ENCODE measurements at regions not wholly inside any gene's neighbourhood (a gene's known extent, or its start where the extent isn't known, plus 50 kb on each side); places are given as distances from the start of the nearest gene placed in this dataset.
"Not testable (repeated sequence)": the region's sequence is repeated elsewhere in the genome, so short reads cannot be mapped to it uniquely, and the experiment has no call there.

DNA sequence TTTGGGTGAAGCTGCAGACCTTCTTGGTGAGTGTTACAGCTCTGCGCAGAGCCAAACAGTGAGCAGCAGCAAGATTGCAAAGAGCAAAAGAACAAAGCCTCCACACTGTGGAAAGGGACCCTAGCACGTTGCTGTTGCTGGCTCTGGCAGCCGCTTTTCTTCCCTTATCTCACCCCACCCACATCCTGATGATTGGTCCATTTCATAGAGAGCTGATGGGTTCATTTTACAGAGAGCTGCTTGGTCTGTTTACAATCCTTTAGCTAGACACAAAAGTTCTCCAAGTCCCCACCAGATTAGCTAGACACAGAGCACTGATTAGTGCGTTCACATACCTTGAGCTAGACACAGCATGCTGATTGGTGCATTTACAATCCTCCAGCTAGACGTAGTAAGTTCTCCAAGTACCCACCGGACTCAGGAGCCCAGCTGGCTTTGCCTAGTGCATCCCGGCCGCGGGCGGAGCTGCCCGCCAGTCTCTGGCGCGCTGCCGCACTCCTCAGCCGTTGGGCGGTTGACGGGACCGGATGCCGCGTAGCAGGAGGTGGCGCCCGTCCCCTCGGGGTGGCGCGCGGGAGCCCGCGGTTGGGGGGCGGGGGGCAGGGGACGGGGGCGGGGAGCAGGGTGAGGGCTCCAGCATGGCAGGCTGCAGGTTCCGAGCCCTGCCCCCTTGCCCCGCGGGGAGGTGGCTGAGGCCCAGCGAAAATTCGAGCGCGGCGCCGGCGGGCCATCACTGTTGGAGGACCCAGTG lies 201.4 kb upstream of the C1QTNF3 start:
- not testable (repeated sequence) for H4K20me1 ChIP-seq (ENCODE audit: insufficient read depth, low read length); H3K36me3 ChIP-seq (replicated peaks; ENCODE audit: low read depth, low read length); H3K9me3 ChIP-seq (ENCODE audit: insufficient read depth, low read length); H3K27me3 ChIP-seq (ENCODE audit: low read depth, low read length); H3K4me1 ChIP-seq (ENCODE audit: low read length); H3K79me2 ChIP-seq (ENCODE audit: low read length); H2AFZ ChIP-seq (ENCODE audit: low read depth, low read length)
- Histone ChIP-seq H3K4me2 (ENCODE audit: low read length) (0 out of 2 replicates have a peak overlapping the region, but pooled peaks have one; percentile 24), H3K27ac (ENCODE audit: low read length) (peak overlapping the region; percentile 50), H3K9ac (ENCODE audit: low read length) (peak overlapping the region; percentile 39), H3K4me3 (ENCODE audit: low read length) (peak overlapping the region; percentile 65)

- H3K4me1 ChIP-seq (ENCODE audit: low read length); H2AFZ ChIP-seq (ENCODE audit: low read depth, low read length); H4K20me1 ChIP-seq (ENCODE audit: insufficient read depth, low read length); H3K79me2 ChIP-seq (ENCODE audit: low read length); H3K9ac ChIP-seq (ENCODE audit: low read length); H3K36me3 ChIP-seq (replicated peaks; ENCODE audit: low read depth, low read length); H3K9me3 ChIP-seq (ENCODE audit: insufficient read depth, low read length); H3K27me3 ChIP-seq (ENCODE audit: low read depth, low read length); H3K27ac ChIP-seq (ENCODE audit: low read length); H3K4me2 ChIP-seq (ENCODE audit: low read length): not testable (repeated sequence)
- H3K4me3 ChIP-seq (ENCODE audit: low read length) = peak overlapping the region; percentile 42; the same call in 1 of the 2 replicates
These were observed 202.0 kb upstream of the C1QTNF3 start for GRCh38 chr5:34245032-34245394.

- not testable (repeated sequence) for H3K27me3 ChIP-seq (ENCODE audit: low read depth, low read length); H3K9me3 ChIP-seq (ENCODE audit: insufficient read depth, low read length); H3K79me2 ChIP-seq (ENCODE audit: low read length); H3K4me1 ChIP-seq (ENCODE audit: low read length); H2AFZ ChIP-seq (ENCODE audit: low read depth, low read length); H4K20me1 ChIP-seq (ENCODE audit: insufficient read depth, low read length); H3K36me3 ChIP-seq (replicated peaks; ENCODE audit: low read depth, low read length); H3K27ac ChIP-seq (ENCODE audit: low read length)
- H3K9ac ChIP-seq (ENCODE audit: low read length) = 0 out of 2 replicates have a peak overlapping the region, but pooled peaks have one; percentile 13
- H3K4me2 ChIP-seq (ENCODE audit: low read length) = peak overlapping the region; percentile 70
- peak overlapping the region; percentile 74 for H3K4me3 ChIP-seq (ENCODE audit: low read length)
These were observed 202.8 kb upstream of the C1QTNF3 start for GRCh38 chr5:34245813-34246212.

DNA sequence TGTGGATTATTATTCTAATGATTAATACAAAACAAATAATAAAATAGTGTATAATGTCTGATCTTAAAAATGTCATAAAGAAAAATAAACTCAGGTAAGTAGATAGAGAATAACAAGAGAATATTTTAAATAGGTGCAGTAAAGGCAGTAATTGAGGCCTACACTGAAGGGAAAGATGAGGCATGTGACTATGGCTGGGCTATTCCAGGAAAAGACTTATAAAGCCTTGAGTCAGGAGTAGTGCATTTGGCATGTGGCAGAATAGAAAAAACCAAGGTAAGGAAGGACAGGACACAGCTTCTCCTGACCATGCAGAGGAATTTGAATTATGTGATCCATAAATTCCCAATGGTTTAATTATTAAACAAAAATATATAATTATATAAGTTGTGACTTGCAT lies 215.6 kb upstream of the C1QTNF3 start:
- not testable (repeated sequence) for H2AFZ ChIP-seq (ENCODE audit: low read depth, low read length); H3K4me1 ChIP-seq (ENCODE audit: low read length); H3K4me2 ChIP-seq (ENCODE audit: low read length); H3K4me3 ChIP-seq (ENCODE audit: low read length); H3K27me3 ChIP-seq (ENCODE audit: low read depth, low read length); H4K20me1 ChIP-seq (ENCODE audit: insufficient read depth, low read length); H3K9ac ChIP-seq (ENCODE audit: low read length); H3K9me3 ChIP-seq (ENCODE audit: insufficient read depth, low read length); H3K79me2 ChIP-seq (ENCODE audit: low read length); H3K36me3 ChIP-seq (replicated peaks; ENCODE audit: low read depth, low read length); H3K27ac ChIP-seq (ENCODE audit: low read length)

DNA sequence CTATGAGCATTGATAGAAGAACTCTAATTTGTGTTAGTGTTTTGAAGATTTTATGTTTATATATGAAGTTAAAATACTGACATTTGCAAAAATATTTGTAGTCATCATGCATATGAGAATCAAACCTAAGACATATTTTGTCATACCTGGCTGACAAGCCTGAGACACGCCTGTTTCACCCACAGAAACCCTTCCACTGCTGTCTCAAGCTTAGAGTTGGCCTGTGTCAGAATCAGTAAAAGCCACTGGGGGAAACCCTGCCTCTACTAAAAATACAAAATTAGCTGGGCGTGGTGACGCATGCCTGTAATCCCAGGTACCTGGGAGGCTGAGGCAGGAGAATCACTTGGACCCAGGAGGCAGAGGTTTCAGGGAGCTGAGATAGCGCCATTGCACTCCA lies 218.0 kb upstream of the C1QTNF3 start:
- H3K36me3 ChIP-seq (replicated peaks; ENCODE audit: low read depth, low read length); H4K20me1 ChIP-seq (ENCODE audit: insufficient read depth, low read length); H3K4me1 ChIP-seq (ENCODE audit: low read length); H3K9me3 ChIP-seq (ENCODE audit: insufficient read depth, low read length); H2AFZ ChIP-seq (ENCODE audit: low read depth, low read length); H3K4me3 ChIP-seq (ENCODE audit: low read length); H3K4me2 ChIP-seq (ENCODE audit: low read length); H3K27me3 ChIP-seq (ENCODE audit: low read depth, low read length); H3K9ac ChIP-seq (ENCODE audit: low read length); H3K27ac ChIP-seq (ENCODE audit: low read length); H3K79me2 ChIP-seq (ENCODE audit: low read length): not testable (repeated sequence)

- H4K20me1 ChIP-seq (ENCODE audit: insufficient read depth, low read length); H3K4me3 ChIP-seq (ENCODE audit: low read length); H3K79me2 ChIP-seq (ENCODE audit: low read length); H2AFZ ChIP-seq (ENCODE audit: low read depth, low read length); H3K9me3 ChIP-seq (ENCODE audit: insufficient read depth, low read length); H3K27ac ChIP-seq (ENCODE audit: low read length); H3K4me1 ChIP-seq (ENCODE audit: low read length); H3K36me3 ChIP-seq (replicated peaks; ENCODE audit: low read depth, low read length); H3K9ac ChIP-seq (ENCODE audit: low read length); H3K27me3 ChIP-seq (ENCODE audit: low read depth, low read length); H3K4me2 ChIP-seq (ENCODE audit: low read length): not testable (repeated sequence)
These were observed 223.1 kb upstream of the C1QTNF3 start for GRCh38 chr5:34266151-34266550.

- not testable (repeated sequence) for H3K9ac ChIP-seq (ENCODE audit: low read length); H3K4me2 ChIP-seq (ENCODE audit: low read length); H3K9me3 ChIP-seq (ENCODE audit: insufficient read depth, low read length); H3K36me3 ChIP-seq (replicated peaks; ENCODE audit: low read depth, low read length); H3K27me3 ChIP-seq (ENCODE audit: low read depth, low read length); H3K4me3 ChIP-seq (ENCODE audit: low read length); H4K20me1 ChIP-seq (ENCODE audit: insufficient read depth, low read length); H2AFZ ChIP-seq (ENCODE audit: low read depth, low read length); H3K27ac ChIP-seq (ENCODE audit: low read length); H3K79me2 ChIP-seq (ENCODE audit: low read length); H3K4me1 ChIP-seq (ENCODE audit: low read length)
These were observed 253.7 kb upstream of the C1QTNF3 start for GRCh38 chr5:34296759-34297158.

DNA sequence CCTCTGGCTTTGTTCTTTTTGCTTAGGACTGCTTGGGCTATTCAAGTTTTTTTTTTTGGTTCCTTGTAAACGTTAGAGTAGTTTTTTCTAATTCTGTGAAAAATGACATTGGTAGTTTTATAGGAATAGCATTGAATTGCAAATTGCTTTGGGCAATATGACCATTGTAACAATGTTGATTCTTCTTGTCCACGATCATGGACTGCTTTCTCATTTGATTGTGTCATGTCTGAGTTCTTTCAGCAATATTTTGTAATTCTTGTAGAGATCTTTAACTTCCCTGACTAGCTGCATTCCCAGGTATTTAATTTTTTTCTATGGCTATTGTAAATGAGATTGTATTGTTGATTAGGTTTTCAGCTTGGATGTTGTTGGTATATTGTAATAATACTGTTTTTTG lies 286.2 kb upstream of the C1QTNF3 start:
- H3K4me2 ChIP-seq (ENCODE audit: low read length); H3K36me3 ChIP-seq (replicated peaks; ENCODE audit: low read depth, low read length); H3K9me3 ChIP-seq (ENCODE audit: insufficient read depth, low read length); H3K4me1 ChIP-seq (ENCODE audit: low read length); H3K27me3 ChIP-seq (ENCODE audit: low read depth, low read length); H3K9ac ChIP-seq (ENCODE audit: low read length); H3K79me2 ChIP-seq (ENCODE audit: low read length); H2AFZ ChIP-seq (ENCODE audit: low read depth, low read length); H3K4me3 ChIP-seq (ENCODE audit: low read length); H4K20me1 ChIP-seq (ENCODE audit: insufficient read depth, low read length); H3K27ac ChIP-seq (ENCODE audit: low read length): not testable (repeated sequence)

DNA sequence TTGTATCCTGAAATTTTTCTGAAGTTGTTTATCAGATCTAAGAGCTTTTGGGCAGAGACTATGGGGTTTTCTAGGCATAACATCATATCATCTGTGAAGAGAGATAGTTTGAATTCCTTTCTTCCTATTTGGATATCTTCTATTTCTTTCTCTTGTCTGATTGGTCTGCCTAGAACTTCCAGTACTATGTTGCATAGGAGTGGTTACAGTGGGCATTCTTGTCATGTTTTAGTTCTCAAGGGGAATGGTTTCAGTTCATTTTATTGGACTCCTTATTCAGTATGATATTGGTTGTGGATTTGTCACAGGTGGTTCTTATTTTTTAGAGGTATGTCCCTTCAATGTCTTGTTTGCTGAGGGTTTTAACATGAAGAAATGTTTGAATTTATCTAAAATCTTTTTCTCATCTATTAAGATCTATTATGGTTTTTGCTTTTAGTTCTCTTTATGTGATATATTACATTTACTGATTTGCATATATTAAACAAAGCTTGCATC lies 286.6 kb upstream of the C1QTNF3 start:
- not testable (repeated sequence) for H3K4me2 ChIP-seq (ENCODE audit: low read length); H4K20me1 ChIP-seq (ENCODE audit: insufficient read depth, low read length); H2AFZ ChIP-seq (ENCODE audit: low read depth, low read length); H3K9ac ChIP-seq (ENCODE audit: low read length); H3K27me3 ChIP-seq (ENCODE audit: low read depth, low read length); H3K4me3 ChIP-seq (ENCODE audit: low read length); H3K27ac ChIP-seq (ENCODE audit: low read length); H3K36me3 ChIP-seq (replicated peaks; ENCODE audit: low read depth, low read length); H3K9me3 ChIP-seq (ENCODE audit: insufficient read depth, low read length); H3K4me1 ChIP-seq (ENCODE audit: low read length); H3K79me2 ChIP-seq (ENCODE audit: low read length)

DNA sequence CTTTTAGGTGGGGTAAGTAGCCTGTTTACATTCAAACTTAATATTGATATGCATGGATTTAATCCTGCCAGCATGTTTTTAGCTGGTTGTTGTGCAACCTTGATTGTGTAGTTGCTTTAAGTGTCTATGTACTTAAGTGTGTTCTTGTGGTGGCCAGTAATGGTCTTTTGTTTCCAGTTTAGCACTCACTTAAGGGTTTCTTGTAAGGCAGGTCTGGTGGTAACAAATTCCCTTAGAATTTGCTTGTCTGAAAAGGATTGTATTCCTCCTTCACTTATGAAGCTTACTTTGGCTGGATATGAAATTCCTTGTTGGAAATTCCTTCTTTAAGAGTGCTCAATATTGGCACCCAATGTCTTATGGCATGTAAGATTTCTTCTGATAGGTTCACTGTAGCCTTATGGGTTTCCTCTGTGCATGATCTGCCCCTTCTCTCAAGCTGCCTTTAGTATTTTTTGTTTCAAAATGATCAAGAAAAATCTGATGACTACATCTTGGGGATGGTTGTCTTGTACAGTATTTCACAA lies 289.0 kb upstream of the C1QTNF3 start:
- H3K4me3 ChIP-seq (ENCODE audit: low read length); H4K20me1 ChIP-seq (ENCODE audit: insufficient read depth, low read length); H3K27me3 ChIP-seq (ENCODE audit: low read depth, low read length); H3K27ac ChIP-seq (ENCODE audit: low read length); H3K79me2 ChIP-seq (ENCODE audit: low read length); H3K9ac ChIP-seq (ENCODE audit: low read length); H3K4me2 ChIP-seq (ENCODE audit: low read length); H3K36me3 ChIP-seq (replicated peaks; ENCODE audit: low read depth, low read length); H3K4me1 ChIP-seq (ENCODE audit: low read length); H3K9me3 ChIP-seq (ENCODE audit: insufficient read depth, low read length); H2AFZ ChIP-seq (ENCODE audit: low read depth, low read length): not testable (repeated sequence)

Data from OCI-LY3 (cell line).